Activated T-cell treated with anti-CD3 and anti-CD28 coated beads, Interleukin-2, amount 50 U/mL, for 72 hours (primary cell): ENCODE measurements at regions not wholly inside any gene's neighbourhood (a gene's known extent, or its start where the extent isn't known, plus 50 kb on each side); places are given as distances from the start of the nearest gene placed in this dataset.

Experiments used
- ATAC-seq, 2 donors: fragments of 150-1000 bp; cut with Tn5 transposase; replicated peaks in 1 of 2; 2 replicates each; pipeline ENCODE4 v1.10.0; 2021; ENCODE audit warnings: moderate library complexity in 2 of 2, mild to moderate bottlenecking in 1 of 2
- DNase-seq, 2 donors: peaks; one replicate each; pipeline ENCODE4 v3.0.0; 2021 to 2022; ENCODE audit warnings: mixed read lengths in 1 of 2
- H3K27ac Mint-ChIP-seq: one replicate; pipeline ENCODE4 v1.8.0; 2022; ENCODE audit warnings: mild to moderate bottlenecking, moderate library complexity, mixed read lengths
- H3K27me3 Mint-ChIP-seq: one replicate; pipeline ENCODE4 v1.8.0; 2022; ENCODE audit warnings: low read depth, mixed read lengths
- H3K36me3 Mint-ChIP-seq, 2 donors: one replicate each; pipeline ENCODE4 v1.8.0; 2022; ENCODE audit warnings: mixed read lengths in 2 of 2, mild to moderate bottlenecking in 1 of 2; ENCODE audit not compliant: insufficient read depth in 2 of 2
- H3K4me1 Mint-ChIP-seq: one replicate; pipeline ENCODE4 v1.8.0; 2022; ENCODE audit warnings: low read depth, mixed read lengths
- H3K4me3 Mint-ChIP-seq, 2 donors: one replicate each; pipeline ENCODE4 v1.8.0; 2022; ENCODE audit warnings: mild to moderate bottlenecking in 2 of 2, mixed read lengths in 2 of 2, moderate library complexity in 2 of 2
- H3K9me3 Mint-ChIP-seq, 2 donors: one replicate each; pipeline ENCODE4 v1.8.0; 2022; ENCODE audit warnings: mixed read lengths in 2 of 2

- Mint-ChIP-seq H3K36me3 (peaks cover 0 to 2% of the 10 kb centered on the region in 2 donors), H3K4me3 (no peak overlapping the region), H3K27me3 (no peaks in the 10 kb centered on the region), H3K9me3 (no peaks in the 10 kb centered on the region), H3K27ac (peak overlapping the region; percentile 33), H3K4me1 (peaks cover 36% of the 10 kb centered on the region)
- ATAC-seq: no peak
- no peak for DNase-seq
These were observed 145.1 kb upstream of the MKLN1 start for GRCh38 chr7:131182446-131183058.

GRCh38 chr7:131183072-131183471 is 144.6 kb upstream of the MKLN1 start:
- peaks cover 0 to 2% of the 10 kb centered on the region in 2 donors for H3K36me3 Mint-ChIP-seq
- H3K4me3 Mint-ChIP-seq: peak overlapping the region in 1 of 2 donors; percentile 81
- no peak for DNase-seq
- ATAC-seq: no peak
- peaks cover 41% of the 10 kb centered on the region for H3K4me1 Mint-ChIP-seq
- no peaks in the 10 kb centered on the region for H3K27me3 Mint-ChIP-seq
- peak overlapping the region; percentile 33 for H3K27ac Mint-ChIP-seq
- H3K9me3 Mint-ChIP-seq: no peaks in the 10 kb centered on the region

GRCh38 chr7:131183611-131184119 is 144.0 kb upstream of the MKLN1 start:
- DNase-seq (peak in 1 of 2 donors; percentile 22), ATAC-seq (peak in 1 of 2 donors; percentile 24)
- H3K27me3 Mint-ChIP-seq: no peaks in the 10 kb centered on the region
- peaks cover 2 to 4% of the 10 kb centered on the region in 2 donors for H3K36me3 Mint-ChIP-seq
- peak overlapping the region; percentile 82 for H3K27ac Mint-ChIP-seq
- H3K4me1 Mint-ChIP-seq: peaks cover 47% of the 10 kb centered on the region
- H3K4me3 Mint-ChIP-seq: peak overlapping the region; percentile 68 to 81
- peaks cover 0 to 2% of the 10 kb centered on the region in 2 donors for H3K9me3 Mint-ChIP-seq

- Mint-ChIP-seq H3K9me3 (peaks cover 0 to 2% of the 10 kb centered on the region in 2 donors), H3K4me3 (no peak overlapping the region), H3K27me3 (no peaks in the 10 kb centered on the region), H3K36me3 (peaks cover 2 to 4% of the 10 kb centered on the region in 2 donors), H3K4me1 (peaks cover 76% of the 10 kb centered on the region), H3K27ac (peak overlapping the region; percentile 5)
- ATAC-seq (no peak), DNase-seq (no peak)
These were observed 140.9 kb upstream of the MKLN1 start for GRCh38 chr7:131186816-131187215.

GRCh38 chr7:131188367-131189339 is 139.0 kb upstream of the MKLN1 start:
- H3K36me3 Mint-ChIP-seq: peaks cover 2 to 4% of the 10 kb centered on the region in 2 donors
- H3K4me1 Mint-ChIP-seq: peaks cover 65% of the 10 kb centered on the region
- peak overlapping the region; percentile 61 to 64 for H3K4me3 Mint-ChIP-seq
- peaks cover 0 to 2% of the 10 kb centered on the region in 2 donors for H3K9me3 Mint-ChIP-seq
- peak; percentile 85 to 86 for ATAC-seq
- peak overlapping the region; percentile 96 for H3K27ac Mint-ChIP-seq
- DNase-seq: peak; percentile 61 to 69
- no peaks in the 10 kb centered on the region for H3K27me3 Mint-ChIP-seq

GRCh38 chr7:131189488-131189887 is 138.2 kb upstream of the MKLN1 start:
- no peaks in the 10 kb centered on the region for H3K27me3 Mint-ChIP-seq
- peaks cover 0 to 2% of the 10 kb centered on the region in 2 donors for H3K9me3 Mint-ChIP-seq
- DNase-seq: peak; percentile 17 to 42
- H3K27ac Mint-ChIP-seq: peak overlapping the region; percentile 96
- peaks cover 2 to 4% of the 10 kb centered on the region in 2 donors for H3K36me3 Mint-ChIP-seq
- ATAC-seq: peak; percentile 23 to 45
- H3K4me3 Mint-ChIP-seq: peak overlapping the region; percentile 7 to 64
- H3K4me1 Mint-ChIP-seq: peaks cover 57% of the 10 kb centered on the region

- Mint-ChIP-seq H3K4me1 (peaks cover 52% of the 10 kb centered on the region), H3K9me3 (peaks cover 0 to 2% of the 10 kb centered on the region in 2 donors), H3K36me3 (peaks cover 2 to 4% of the 10 kb centered on the region in 2 donors), H3K27ac (peak overlapping the region; percentile 52), H3K27me3 (no peaks in the 10 kb centered on the region), H3K4me3 (peak overlapping the region in 1 of 2 donors; percentile 64)
- ATAC-seq: no peak
- peak in 1 of 2 donors; percentile 5 for DNase-seq
These were observed 137.5 kb upstream of the MKLN1 start for GRCh38 chr7:131190146-131190545.

GRCh38 chr7:131190581-131190980 is 137.1 kb upstream of the MKLN1 start:
- DNase-seq: no peak
- Mint-ChIP-seq H3K9me3 (peaks cover 0 to 2% of the 10 kb centered on the region in 2 donors), H3K4me3 (no peak overlapping the region), H3K27ac (no peak overlapping the region), H3K4me1 (peaks cover 52% of the 10 kb centered on the region), H3K36me3 (peaks cover 2 to 4% of the 10 kb centered on the region in 2 donors), H3K27me3 (no peaks in the 10 kb centered on the region)
- no peak for ATAC-seq

- Mint-ChIP-seq H3K36me3 (no peaks in the 10 kb centered on the region), H3K9me3 (no peaks in the 10 kb centered on the region), H3K4me3 (no peak overlapping the region), H3K4me1 (peaks cover 30% of the 10 kb centered on the region), H3K27ac (no peak overlapping the region), H3K27me3 (no peaks in the 10 kb centered on the region)
- DNase-seq: no peak
- ATAC-seq: no peak
These were observed 133.4 kb upstream of the MKLN1 start for GRCh38 chr7:131194070-131194865.

GRCh38 chr7:131196803-131197202 is 130.9 kb upstream of the MKLN1 start:
- Mint-ChIP-seq H3K4me3 (no peak overlapping the region), H3K36me3 (no peaks in the 10 kb centered on the region), H3K4me1 (peaks cover 7% of the 10 kb centered on the region), H3K9me3 (no peaks in the 10 kb centered on the region), H3K27ac (no peak overlapping the region), H3K27me3 (no peaks in the 10 kb centered on the region)
- DNase-seq (no peak), ATAC-seq (no peak)

GRCh38 chr7:131197920-131198615 is 129.6 kb upstream of the MKLN1 start:
- no peaks in the 10 kb centered on the region for H3K27me3 Mint-ChIP-seq
- no peak overlapping the region for H3K4me3 Mint-ChIP-seq
- DNase-seq: no peak
- peaks cover 7% of the 10 kb centered on the region for H3K4me1 Mint-ChIP-seq
- no peaks in the 10 kb centered on the region for H3K9me3 Mint-ChIP-seq
- peak in 1 of 2 donors; percentile 43 for ATAC-seq
- no peaks in the 10 kb centered on the region for H3K36me3 Mint-ChIP-seq
- H3K27ac Mint-ChIP-seq: no peak overlapping the region

- Mint-ChIP-seq H3K27ac (no peak overlapping the region), H3K27me3 (no peaks in the 10 kb centered on the region), H3K9me3 (no peaks in the 10 kb centered on the region), H3K36me3 (no peaks in the 10 kb centered on the region), H3K4me3 (no peak overlapping the region), H3K4me1 (peaks cover 7% of the 10 kb centered on the region)
- DNase-seq (no peak), ATAC-seq (no peak)
These were observed 125.2 kb upstream of the MKLN1 start for GRCh38 chr7:131202451-131202850.
